Ishikawa (cell line): ENCODE measurements at regions not wholly inside any gene's neighbourhood (a gene's known extent, or its start where the extent isn't known, plus 50 kb on each side); places are given as distances from the start of the nearest gene placed in this dataset.

Experiments
- CEBPB ChIP-seq: IDR thresholded peaks from 2 replicates; pipeline ENCODE4 v1.6.1; 2012
- CREB1 ChIP-seq: IDR thresholded peaks from 2 replicates; pipeline ENCODE4 v1.6.1; 2012; ENCODE audit warnings: low read depth
- EGR1 ChIP-seq: IDR thresholded peaks from 2 replicates; pipeline ENCODE4 v1.6.1; 2012
- EP300 ChIP-seq: IDR thresholded peaks from 2 replicates; pipeline ENCODE4 v1.6.1; 2012; ENCODE audit warnings: borderline replicate concordance
- FOXM1 ChIP-seq: IDR thresholded peaks from 2 replicates; pipeline ENCODE4 v1.6.1; 2012; ENCODE audit warnings: low read depth, borderline replicate concordance
- MAX ChIP-seq: IDR thresholded peaks from 2 replicates; pipeline ENCODE4 v1.6.1; 2012
- NFIC ChIP-seq: IDR thresholded peaks from 2 replicates; pipeline ENCODE4 v1.6.1; 2012
- RAD21 ChIP-seq: IDR thresholded peaks from 2 replicates; pipeline ENCODE4 v1.6.1; 2012; ENCODE audit warnings: low read depth
- REST ChIP-seq: IDR thresholded peaks from 2 replicates; pipeline ENCODE4 v1.6.1; 2012; ENCODE audit warnings: low read depth, mild to moderate bottlenecking
- TAF1 ChIP-seq: IDR thresholded peaks from 2 replicates; pipeline ENCODE4 v1.6.1; 2012; ENCODE audit warnings: low read depth, mild to moderate bottlenecking
- TCF12 ChIP-seq: IDR thresholded peaks from 2 replicates; pipeline ENCODE4 v1.6.1; 2012; ENCODE audit warnings: low read depth
- TEAD4 ChIP-seq: IDR thresholded peaks from 2 replicates; pipeline ENCODE4 v1.6.1; 2012
- USF1 ChIP-seq: IDR thresholded peaks from 2 replicates; pipeline ENCODE4 v1.6.1; 2012
- YY1 ChIP-seq: IDR thresholded peaks from 2 replicates; pipeline ENCODE4 v1.6.1; 2012; ENCODE audit warnings: low read depth
- ZBTB7A ChIP-seq: IDR thresholded peaks from 2 replicates; pipeline ENCODE4 v1.6.1; 2012; ENCODE audit warnings: low read depth

- TF ChIP-seq NFIC, result no peak
Observed at GRCh38 chr3:80519436-80519835, 751.6 kb upstream of the ROBO1 start.

- no peak for TF ChIP-seq TCF12
- TF ChIP-seq REST, result no peak
- TF ChIP-seq YY1, result no peak
- TF ChIP-seq MAX, result no peak
- TF ChIP-seq FOXM1, result no peak
- TF ChIP-seq EP300, result no peak
- no peak for TF ChIP-seq RAD21
Observed at GRCh38 chr3:80496452-80496851, 728.7 kb upstream of the ROBO1 start.

- no peak for TF ChIP-seq CREB1
- no peak for TF ChIP-seq CEBPB
- no peak for TF ChIP-seq EGR1
- no peak for TF ChIP-seq YY1
- TF ChIP-seq TAF1, result no peak
- TF ChIP-seq ZBTB7A, result no peak
- no peak for TF ChIP-seq TEAD4
- no peak for TF ChIP-seq USF1
- no peak for TF ChIP-seq NFIC
- no peak for TF ChIP-seq FOXM1
Observed at GRCh38 chr3:80492162-80492561, 724.4 kb upstream of the ROBO1 start.

GRCh38 chr3:80472961-80473360, 705.2 kb upstream of the ROBO1 start:
- TF ChIP-seq RAD21, result no peak

GRCh38 chr3:80472459-80472858, 704.7 kb upstream of the ROBO1 start:
- TF ChIP-seq TAF1 (no peak), ZBTB7A (no peak), MAX (no peak), NFIC (no peak), EP300 (no peak), EGR1 (no peak), REST (no peak), CEBPB (no peak), YY1 (no peak), TEAD4 (no peak), USF1 (no peak), FOXM1 (no peak), CREB1 (no peak)

- no peak for TF ChIP-seq FOXM1
- TF ChIP-seq TCF12, result no peak
- no peak for TF ChIP-seq USF1
- no peak for TF ChIP-seq TAF1
- TF ChIP-seq RAD21, result no peak
- TF ChIP-seq REST, result no peak
- no peak for TF ChIP-seq EP300
- no peak for TF ChIP-seq TEAD4
Observed at GRCh38 chr3:80470433-80470832, 702.6 kb upstream of the ROBO1 start.
